HG03159 (cell line): ENCODE measurements at regions not wholly inside any gene's neighbourhood (a gene's known extent, or its start where the extent isn't known, plus 50 kb on each side); places are given as distances from the start of the nearest gene placed in this dataset.

ENCODE experiments used
- ATAC-seq: cut with Tn5 transposase; IDR thresholded peaks from one replicate; pipeline ENCODE4 v1.9.1; 2021; ENCODE audit warnings: mild to moderate bottlenecking, moderate library complexity; ENCODE audit not compliant: unreplicated experiment

- ATAC-seq: no peak
Observed at GRCh38 chr18:67242001-67242400, 274.5 kb downstream of the DSEL start.

DNA sequence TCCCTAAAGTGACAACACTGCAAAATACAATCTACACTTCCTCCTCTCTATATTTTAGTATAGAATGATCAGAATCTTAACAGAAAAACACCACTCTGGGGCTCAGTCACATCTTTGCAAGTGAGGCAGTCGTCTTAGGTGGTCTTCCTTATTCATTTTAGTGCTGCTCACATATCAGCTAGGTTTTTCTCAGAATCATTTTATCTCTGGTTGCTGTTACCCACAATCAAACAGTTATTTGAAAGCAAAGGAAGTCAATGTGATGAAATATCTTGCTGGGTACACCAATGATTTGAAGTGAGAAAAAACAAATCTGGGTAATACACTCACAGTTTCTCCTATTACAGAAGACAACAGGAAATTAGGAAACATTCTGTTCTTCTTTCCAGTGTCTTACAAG lies 275.2 kb downstream of the DSEL start:
- no peak for ATAC-seq

- no peak for ATAC-seq
Observed at GRCh38 chr18:67239826-67240225, 276.7 kb downstream of the DSEL start.

DNA sequence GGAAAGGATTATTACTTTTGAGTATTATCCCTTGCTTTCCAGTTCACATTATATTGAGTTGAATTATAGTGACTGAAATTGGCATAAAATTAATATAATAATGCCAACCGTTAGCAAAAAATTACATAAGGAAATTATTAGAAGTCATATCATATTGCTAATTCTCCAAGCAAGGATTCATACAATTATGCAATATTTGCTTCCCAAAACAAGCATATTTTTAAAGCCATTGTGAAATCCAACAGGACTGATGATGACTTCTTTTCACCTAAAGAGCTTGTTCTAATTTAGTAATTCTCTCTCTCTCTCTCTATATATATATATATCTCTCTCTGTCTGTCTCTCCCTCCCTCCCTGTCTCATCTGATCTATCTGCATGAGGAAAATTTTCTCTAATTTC lies 283.5 kb downstream of the DSEL start:
- ATAC-seq: no peak

DNA sequence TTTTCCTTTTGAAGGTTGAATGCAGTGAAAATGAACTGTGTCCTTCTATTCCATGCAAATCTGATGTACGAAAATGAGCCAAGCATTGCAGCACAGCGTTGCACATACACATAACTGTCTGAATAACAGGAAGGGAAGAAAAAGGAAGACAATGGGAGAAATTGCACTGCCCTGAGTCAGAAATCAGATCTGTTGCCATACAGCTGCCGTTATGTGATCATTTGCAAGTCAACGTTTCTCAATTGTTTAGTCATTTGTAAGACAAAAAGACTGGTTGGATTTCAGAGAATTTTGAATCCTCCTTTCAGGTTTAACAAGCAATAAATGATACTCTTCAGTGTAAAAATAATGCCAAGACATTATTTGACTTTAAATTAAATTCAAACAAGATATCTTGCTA lies 284.1 kb downstream of the DSEL start:
- no peak for ATAC-seq

DNA sequence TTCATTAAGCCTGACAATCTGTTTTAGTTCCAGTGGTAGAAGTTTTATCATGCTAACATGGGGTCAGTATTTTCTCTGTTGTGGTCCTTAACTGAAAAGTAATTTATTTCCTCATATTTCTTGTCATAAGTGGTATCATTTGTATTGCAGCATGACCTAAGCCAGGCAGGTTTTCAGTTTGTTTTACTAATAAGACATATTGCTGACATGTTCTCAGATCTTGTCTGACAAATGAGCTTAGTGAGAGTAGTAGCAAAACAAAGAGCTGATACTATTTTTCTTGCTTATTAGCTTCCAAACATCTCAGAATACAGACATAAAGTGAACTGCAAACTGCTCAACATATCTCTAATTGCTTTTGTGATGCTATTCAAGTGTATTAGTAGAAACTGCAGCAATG lies 293.6 kb downstream of the DSEL start:
- ATAC-seq: no peak

DNA sequence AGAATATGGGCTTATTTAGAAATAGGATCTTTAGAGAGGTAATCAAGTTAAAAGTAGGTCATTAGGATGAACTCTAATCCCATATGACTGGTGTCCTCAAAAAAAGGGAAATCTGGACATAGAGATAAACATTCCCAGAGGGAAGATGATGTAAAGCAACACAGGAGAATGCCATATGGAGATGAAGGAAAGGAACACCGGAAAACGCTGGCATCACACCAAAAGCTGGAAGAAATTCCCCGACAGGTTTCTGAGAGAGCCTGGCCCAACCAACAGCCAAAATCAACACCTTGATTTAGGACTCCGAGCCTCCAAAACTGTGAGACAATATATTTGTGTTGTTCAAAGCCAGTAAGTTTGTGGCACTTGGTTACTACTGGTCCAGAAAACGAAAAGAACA lies 296.7 kb downstream of the DSEL start:
- no peak for ATAC-seq

GRCh38 chr18:67218556-67218955 lies 298.0 kb downstream of the DSEL start:
- no peak for ATAC-seq

DNA sequence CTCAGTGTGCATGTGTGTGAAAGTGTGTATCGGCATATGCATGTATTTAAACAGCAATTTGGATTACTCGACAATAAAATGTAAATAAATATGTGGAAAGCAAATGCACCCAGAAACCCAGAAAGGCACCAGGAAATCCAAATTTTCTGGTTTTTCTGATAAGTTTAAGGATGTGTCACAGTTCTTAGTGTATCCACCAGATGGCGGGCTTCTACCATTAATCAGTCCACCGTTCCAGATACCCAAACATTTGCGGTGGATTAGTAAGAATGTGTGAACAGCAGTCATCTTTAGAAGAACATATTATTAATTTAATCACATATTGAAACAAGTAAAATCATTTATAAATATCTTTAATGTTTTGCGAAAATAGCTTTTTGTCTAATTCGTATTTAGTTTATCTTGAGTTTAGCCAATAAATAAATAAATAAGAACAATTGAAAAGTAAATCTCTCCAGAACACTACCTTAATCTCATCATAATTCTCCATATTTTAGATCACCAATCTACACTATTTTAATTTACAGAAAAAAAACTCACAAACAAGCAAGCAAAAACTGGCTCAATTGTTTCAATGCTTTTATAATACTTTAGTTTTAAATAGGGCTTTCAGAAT lies 298.9 kb downstream of the DSEL start:
- ATAC-seq: peak; percentile 96

- no peak for ATAC-seq
Observed at GRCh38 chr18:67216846-67217245, 299.7 kb downstream of the DSEL start.

GRCh38 chr18:67215686-67216085 lies 300.8 kb downstream of the DSEL start:
- ATAC-seq: no peak

DNA sequence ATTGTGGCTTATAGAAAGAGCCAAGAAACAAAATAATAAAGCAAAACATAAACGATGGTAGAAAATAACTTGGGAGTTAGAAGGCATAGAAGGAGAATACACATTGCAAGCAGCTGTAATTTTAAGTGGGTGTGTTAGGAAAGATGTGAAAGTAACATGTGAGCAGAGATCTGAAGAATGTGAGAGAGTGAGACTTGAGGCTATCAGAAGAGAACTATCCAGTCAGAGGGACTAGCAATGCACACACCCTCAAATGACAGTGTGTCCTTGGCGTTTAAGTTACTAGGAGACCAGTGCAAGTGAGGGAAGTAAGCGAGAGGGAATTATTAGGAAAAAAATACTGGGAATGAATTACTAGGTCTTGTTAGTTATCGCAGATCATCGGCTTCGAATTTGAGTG lies 304.9 kb downstream of the DSEL start:
- no peak for ATAC-seq

GRCh38 chr18:67200665-67201064 lies 315.9 kb downstream of the DSEL start:
- no peak for ATAC-seq

- ATAC-seq: peak; percentile 95
Observed at GRCh38 chr18:67199993-67200617, 316.4 kb downstream of the DSEL start.

- no peak for ATAC-seq
Observed at GRCh38 chr18:67194886-67195285, 321.6 kb downstream of the DSEL start.

GRCh38 chr18:67192535-67192934 lies 324.0 kb downstream of the DSEL start:
- ATAC-seq: no peak

DNA sequence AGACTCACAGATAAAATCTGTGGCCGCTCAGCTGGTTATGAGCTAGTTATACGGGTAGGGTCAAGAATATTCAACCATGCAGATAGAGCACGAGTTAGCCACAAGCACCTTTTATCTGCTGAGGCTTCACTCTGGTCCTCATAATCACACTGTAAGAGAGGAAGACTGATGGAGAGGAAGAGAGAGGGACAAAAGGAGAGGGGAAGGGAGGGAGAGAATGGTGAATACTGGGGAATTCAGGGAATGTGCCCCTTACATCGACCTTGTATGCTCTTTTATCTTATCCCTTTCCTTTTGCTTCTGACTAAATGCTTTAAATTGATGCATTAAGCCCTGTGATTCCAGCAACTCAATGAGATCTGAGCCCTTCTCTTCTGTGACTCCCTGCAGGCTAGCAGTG lies 333.1 kb downstream of the DSEL start:
- no peak for ATAC-seq

GRCh38 chr18:67179726-67180125 lies 336.8 kb downstream of the DSEL start:
- ATAC-seq: no peak

GRCh38 chr18:67159662-67160061 lies 356.9 kb downstream of the DSEL start:
- ATAC-seq: no peak

DNA sequence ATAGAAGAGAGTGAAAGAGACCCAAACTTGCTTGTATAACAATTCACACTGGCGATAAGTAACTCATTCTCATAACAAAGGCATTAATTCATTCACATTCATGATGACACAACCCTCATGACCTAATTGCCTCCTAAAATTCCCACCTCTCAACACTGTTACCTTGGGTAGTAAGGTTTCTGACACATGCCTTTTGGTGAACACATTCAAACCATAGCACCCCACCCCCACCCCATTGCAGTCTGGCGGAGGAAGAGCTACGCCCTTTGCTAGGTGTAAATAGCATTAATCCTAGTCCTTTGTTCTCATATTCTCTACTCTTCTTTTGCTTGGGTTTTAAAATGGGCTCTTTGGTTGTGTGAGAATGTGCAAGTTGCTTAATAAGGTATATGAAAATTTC lies 361.5 kb downstream of the DSEL start:
- ATAC-seq: no peak

DNA sequence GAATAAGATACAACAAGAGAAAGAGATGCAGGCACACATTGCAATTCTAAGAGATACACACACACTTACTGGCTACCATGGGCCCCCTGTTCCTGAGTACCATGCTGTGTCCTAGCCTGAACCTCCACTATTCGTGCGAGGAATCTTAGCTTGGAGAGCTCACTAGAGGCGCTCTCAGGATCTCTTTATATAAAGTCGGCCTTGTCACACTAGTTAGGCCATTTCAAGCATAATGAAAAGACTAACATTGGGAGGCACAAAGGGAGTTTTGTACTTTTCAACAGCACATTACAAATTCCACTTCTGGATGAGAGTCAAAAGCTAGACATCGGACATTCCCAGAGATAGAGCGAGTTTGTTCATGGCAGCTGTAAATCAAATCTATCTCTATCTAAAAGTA lies 365.2 kb downstream of the DSEL start:
- no peak for ATAC-seq

GRCh38 chr18:67145586-67146292 lies 370.8 kb downstream of the DSEL start:
- ATAC-seq: no peak
